HG02798 (cell line): ENCODE measurements at regions not wholly inside any gene's neighbourhood (a gene's known extent, or its start where the extent isn't known, plus 50 kb on each side); places are given as distances from the start of the nearest gene placed in this dataset.

Experiments used
- ATAC-seq: cut with Tn5 transposase; IDR thresholded peaks from one replicate; pipeline ENCODE4 v1.9.1; 2021; ENCODE audit warnings: mild to moderate bottlenecking; ENCODE audit not compliant: unreplicated experiment, poor library complexity

DNA sequence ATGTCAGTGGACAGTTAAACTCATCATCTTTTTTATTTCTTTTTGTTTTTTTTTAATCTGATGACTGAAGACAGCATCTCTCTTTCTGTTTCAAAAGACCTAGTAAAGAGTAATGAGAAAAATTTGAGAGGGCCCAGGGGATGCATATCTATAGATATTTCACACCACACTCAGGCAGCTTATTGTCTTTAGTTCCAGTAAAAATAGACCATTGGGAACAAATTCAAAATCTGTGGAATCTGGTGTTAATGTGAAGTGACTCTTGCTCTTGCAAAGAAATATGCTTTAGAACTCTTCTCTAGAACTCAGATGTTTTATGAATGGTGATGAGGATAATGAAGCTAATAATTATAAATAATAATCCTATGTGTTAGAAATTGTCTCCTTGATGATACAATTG, 214.5 kb upstream of the ATP2B1 start:
- ATAC-seq, result no peak

DNA sequence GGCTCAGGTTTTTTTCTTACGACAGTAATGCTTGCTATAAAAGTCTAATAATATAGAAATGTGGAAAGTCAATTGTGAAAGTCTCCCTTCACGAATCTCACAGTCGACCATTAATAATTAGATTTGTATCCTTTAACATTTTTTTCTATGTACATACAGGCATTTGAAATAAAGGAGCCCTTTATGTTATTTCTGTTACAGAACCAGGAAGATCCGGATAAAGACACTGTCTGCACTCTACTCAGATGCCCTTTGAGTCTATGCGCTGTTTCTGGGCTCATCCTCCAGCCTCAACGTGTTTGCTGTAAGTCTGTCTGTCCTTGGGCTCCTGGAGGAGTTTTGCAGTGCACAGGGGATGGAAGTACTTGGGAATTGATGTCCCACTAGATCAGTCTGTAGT, 212.2 kb upstream of the ATP2B1 start:
- ATAC-seq, result no peak

DNA sequence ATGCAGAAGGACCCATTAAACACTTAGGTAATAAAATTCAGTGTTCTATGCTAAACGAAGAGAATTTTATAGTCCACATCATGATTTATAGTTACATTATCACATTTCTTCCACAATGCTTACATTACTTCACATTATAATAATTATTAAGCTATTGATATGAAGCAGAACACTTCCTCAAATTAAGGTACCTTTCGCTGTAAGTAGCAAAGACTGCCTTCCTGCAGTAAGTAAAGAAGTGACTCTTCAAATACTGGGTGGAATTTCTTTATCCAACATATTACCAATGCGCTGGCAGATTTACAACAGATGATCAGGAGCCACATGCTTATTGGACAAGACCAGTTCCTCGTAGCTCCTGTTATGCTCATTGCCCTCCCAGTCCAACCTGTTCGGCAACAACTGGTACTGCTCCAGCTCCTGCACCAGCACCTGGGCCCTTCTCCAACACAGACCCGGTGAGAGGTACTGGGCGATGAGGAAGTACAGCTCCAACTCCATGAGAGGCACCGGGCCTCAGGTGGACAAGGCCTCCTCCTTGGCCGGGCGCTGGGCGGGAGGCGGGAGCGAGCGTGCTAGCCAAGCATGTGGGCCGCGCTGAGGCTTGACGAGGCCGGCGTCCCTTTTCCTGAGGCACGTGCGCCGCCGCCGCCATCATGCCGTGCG, 210.7 kb upstream of the ATP2B1 start:
- ATAC-seq, result no peak

DNA sequence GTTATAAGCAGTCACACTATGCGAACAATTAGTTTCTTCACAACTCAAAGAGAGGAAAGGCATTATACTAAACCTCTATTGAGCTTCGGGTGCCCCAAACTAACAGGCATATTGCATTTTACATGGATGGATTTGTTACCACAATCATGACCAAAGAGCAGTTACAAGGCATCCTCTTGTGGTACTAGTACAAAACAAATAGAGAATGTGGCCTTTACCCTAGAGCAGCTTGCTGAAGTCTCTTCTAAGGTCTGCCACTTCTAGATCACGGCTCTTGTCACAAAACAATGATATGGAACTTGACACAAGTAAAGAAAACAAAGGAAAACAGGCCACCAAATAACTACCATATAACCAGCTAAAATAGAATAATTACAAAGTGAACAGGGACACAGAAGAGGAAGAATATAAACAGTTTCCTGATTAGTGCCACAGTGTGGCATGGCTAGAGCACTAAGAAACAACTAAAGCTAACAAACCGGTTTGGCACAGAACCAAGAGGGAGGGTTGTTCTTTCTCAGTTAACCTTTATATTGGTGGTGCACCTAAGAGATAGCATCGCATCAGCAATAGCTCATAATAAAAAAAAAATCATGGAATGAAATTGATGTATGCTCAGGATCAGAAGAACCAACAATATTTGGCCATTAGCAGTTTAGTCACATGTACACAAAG, 209.7 kb upstream of the ATP2B1 start:
- no peak for ATAC-seq

DNA sequence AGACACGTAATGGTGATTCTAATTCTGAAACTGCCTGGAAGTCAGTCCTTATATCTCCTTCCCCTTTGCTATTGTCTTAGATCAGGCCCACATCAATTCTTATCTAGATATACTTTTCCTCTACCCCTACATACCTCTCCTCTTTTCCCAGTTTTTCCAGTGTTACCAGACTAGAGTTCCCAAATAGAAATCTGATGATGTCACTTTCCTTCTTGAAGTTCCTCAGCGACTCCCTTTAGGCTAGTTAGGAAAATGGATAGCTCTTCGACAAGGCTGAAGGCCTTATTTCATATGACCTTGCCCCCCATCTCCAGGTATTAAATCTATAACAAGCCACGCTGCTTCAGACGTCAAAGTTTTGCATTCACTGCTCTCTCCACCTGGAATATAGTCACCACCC, 201.1 kb upstream of the ATP2B1 start:
- no peak for ATAC-seq

DNA sequence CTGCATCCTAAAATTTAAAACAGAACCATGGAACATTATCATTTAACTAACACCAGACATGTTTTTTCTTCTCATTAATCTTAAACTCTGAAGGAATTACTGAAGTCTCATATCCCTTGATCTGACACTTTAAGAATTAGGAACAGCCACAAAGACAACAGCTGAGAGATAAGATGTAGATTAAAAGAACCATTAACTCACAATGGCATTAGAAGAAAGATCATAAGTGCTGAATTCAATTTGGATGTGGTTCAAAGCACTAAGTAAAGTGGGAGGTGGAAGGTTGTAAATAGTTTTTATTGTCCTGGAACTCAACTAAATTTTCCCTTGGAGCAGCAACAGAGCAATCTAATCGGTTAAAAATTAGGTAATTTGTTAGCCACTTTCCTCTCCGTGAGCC, 199.0 kb upstream of the ATP2B1 start:
- ATAC-seq, result no peak

DNA sequence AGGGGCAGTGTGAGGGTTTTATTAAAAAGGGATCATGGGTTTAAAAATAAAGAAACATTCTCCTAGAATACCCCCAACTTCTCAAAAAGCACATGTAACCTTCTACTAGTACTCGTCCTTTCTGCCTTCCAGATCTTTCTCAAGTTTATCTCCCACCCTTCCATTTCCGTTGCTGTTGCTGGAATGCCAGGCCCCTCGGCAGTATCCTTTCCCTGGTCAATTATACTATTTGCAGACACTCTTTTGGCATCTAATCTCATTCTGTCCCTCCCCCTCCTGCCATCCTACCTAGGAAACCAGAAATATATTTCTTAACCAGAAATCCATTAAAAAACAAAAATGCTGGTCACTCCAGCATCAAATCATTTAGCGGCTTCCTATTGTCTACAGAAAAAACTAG, 198.2 kb upstream of the ATP2B1 start:
- no peak for ATAC-seq

DNA sequence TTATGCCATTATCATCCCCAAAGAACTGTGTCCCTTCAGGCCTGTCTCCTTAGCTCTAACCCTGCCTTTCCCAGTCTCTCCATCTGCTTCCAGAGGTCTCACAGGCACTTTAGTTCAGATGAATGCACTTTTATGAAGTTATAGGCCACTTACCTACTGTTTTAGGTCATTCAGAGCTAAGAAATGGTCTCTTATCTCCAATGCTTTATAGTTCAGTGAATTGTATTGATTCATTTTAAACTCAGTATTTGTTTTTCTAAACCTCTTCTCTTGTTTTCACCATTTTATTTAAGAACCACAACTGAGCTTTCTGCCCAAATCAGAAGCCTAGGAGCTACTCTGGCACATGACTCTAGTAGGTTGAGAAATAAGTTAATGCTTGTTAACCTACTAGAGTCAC, 197.5 kb upstream of the ATP2B1 start:
- no peak for ATAC-seq

DNA sequence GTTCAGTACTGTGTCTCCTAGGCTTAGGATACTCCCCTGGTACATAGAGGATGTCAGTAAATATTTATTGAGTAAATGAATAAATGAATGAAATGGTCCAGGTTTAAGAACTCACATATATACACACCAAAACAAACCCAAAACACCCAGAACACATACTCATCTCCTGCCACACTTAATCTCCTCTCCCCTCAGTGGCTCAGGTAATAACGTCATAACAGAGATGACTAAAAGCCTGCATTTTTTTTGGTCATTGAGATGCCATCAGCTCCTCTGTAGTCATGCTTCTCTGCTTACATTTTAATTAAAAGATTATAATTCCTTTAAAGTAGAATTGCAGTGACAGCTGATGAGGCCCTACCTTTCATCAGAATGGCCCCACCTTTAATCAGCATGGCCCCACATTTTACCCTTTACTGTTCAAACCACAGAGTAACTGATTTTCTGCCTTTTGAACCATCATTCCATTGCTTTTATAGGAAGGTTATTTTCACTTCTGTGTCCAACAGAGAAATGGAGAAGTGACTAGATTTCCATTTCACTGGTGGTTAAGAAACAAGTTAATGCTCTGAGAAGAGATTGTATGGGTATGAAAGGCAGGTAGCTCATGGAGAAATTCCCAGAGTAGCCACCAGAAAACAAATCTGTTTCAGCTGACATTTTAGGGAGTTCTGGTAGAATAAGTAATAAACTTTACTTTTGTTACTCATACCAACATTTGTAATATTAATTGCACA, 193.4 kb upstream of the ATP2B1 start:
- no peak for ATAC-seq

DNA sequence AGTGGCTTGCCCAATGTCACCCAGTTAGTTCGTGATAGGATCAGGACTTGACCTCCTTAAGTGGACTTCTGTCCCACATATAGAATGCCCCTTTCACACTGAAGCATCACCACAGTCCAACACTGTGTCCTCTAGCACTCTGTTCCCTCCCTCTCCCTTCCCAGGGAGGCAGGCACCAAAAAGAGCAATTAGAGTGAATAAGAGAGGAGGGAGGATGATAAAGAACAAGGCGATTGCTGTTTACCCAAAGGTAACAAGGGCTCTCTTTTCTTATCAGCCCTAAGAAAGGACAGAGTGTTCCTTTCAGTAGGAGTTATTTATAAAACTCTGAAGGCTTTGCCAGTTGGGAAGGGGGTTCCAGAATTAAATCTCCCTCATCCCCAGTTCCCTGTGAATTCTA, 192.7 kb upstream of the ATP2B1 start:
- ATAC-seq, result no peak

DNA sequence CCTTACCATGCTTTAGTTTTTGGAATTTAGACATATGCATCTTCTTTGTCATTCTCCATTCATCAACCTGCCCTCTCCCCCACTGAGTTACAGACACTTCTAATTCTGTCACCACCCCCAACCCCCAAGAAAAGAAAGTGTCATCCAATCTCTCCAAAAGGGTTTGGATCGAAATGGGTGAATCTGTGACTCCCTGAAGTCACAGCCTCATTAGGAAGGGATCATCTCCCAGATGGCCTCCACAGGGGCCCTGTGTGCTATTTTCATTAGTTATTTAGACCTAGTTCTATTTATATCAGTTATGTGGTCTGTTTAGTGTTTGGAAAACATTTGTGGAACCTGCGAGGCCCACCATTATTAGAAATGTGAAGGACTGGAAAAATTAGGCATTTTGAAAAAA, 191.0 kb upstream of the ATP2B1 start:
- no peak for ATAC-seq

DNA sequence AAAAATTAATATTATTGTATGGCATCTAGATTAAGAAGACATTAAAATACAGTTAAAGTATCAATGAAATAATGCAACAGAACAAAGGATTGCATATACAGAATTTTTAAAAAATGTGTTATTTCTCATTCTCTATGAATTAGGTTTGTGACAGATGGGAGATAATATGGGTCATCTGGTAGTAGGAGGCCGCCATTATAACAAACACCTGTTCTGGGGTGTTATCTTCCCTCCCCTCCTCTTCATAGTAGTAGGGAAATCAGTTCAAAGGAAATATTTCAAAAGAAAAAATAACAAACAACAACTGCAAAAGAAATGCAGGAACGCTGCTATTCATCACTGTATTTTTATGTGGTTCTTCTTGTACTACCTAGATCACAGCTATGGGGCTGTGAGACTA, 187.0 kb upstream of the ATP2B1 start:
- ATAC-seq, result no peak

DNA sequence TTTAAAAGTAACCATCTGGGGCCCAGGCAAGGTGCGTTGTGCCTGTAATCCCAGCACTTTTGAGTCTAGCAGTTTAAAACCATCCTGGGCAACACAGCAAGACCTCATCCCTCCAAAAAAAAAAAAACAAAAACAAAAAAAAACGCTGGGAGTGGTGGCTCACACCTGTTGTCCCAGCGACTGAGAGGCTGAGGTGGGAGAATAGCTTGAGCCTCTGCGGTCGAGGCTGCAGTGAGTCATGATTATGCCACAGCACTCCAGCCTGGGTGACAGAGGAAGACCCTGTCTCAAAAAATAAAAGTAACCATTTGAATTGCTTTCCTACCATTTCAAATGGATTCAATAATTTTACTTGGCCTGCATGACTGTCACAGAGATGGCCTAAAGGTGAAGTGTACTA, 186.5 kb upstream of the ATP2B1 start:
- ATAC-seq, result no peak

DNA sequence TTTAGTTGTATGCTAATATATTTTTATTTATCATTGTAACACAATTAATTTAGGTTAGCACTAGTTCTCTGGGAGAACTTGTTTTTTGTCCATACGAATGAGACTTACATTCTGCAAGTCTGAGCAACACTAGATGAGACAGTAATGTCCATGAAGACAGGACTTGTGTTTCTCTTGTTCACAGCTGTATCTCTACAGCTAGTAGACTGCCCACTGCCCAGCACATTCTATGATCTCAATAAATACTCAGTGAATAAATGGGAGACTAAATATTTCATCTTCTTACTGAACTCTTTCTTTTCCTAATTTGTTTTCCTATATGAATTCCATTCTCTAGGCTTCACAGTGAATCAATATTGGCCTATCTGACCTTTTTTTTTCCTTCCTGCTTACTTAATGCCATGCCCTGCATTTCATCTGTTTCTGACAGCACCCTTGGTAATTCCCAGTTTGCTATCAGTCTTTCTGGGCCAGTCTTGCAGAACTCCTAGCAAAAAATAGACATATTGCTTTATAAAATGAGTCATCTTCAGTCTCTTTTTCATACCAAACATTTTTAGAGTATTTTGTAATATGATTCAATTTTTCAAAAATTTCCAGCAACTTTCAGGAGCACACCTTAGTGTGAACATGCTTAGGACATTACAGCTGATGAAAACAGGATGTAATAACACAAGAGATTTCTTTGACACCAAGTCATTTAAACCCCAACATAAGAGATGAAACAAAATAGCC, 185.5 kb upstream of the ATP2B1 start:
- no peak for ATAC-seq

DNA sequence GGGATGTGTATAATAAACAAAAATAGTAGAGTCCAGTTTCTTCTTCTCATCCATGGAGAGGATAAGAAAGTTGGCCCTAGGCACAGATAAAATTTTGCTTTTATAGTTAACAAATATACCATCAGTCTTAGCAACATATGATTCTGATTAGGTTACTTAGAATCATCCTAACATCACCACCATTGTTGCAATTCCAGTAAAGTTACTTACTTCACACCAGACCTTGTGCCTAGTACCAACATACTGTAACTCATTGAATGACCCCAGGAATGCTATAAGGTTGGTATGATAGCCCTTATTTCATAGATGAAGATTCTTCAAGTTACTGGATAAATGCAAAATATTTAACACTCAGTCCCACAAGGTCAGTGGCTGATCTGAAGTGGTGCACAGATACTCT, 183.8 kb upstream of the ATP2B1 start:
- ATAC-seq, result no peak

DNA sequence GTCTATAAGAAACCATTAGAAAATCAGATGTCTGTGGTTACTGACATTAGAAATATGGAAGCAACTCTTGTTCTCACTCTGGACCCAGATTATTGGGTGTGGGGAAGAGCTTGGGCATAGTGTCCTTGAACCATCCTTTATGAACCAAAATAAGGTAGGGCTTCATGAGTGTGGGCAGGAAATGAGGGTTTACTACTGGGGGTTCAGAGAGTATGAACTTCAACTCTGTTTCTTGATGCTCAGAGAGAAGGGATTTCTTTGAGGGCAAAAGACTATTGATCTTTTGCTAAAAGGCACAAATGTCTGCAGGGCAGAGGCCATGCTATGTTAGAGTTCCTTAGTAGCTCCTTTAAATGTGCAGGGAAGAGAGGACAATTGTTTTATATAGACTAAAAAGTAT, 183.3 kb upstream of the ATP2B1 start:
- no peak for ATAC-seq

DNA sequence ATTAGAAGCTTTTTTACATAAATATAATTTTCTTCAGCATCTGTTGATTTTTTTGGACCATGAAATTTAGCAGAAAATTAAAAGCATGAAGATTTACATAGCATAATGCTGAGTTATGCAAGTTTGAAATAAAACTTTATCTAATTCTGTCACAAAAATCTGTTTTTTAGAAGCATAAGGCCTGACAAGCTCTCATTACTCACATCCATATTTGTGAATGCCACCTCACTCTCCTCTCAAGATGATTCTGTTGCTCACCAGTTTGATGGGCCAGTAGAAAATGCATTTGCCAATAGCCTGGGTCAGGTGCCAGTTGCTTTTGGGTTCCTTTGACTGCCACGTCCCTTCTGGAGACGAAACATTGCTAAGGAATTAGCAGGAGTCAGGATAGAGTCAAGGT, 181.5 kb upstream of the ATP2B1 start:
- ATAC-seq, result no peak

DNA sequence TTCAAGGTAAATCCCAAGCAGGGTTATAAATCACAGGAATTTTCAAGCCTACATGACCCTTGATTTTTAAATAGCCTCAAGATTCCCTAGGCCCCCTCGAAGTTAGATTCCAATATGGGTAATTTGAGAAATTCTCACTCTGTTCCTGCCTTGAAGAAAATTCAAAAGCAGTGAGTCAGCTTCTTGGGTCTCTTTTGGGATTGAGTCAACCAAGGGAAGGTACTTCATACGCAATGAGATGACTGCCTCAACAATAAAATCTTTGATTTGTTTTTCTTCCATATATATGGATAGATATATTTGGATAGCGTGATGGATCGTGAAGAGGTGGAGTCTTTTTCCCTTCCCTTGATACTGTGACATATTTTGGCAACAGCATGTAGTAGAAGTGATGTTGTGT, 180.4 kb upstream of the ATP2B1 start:
- no peak for ATAC-seq

DNA sequence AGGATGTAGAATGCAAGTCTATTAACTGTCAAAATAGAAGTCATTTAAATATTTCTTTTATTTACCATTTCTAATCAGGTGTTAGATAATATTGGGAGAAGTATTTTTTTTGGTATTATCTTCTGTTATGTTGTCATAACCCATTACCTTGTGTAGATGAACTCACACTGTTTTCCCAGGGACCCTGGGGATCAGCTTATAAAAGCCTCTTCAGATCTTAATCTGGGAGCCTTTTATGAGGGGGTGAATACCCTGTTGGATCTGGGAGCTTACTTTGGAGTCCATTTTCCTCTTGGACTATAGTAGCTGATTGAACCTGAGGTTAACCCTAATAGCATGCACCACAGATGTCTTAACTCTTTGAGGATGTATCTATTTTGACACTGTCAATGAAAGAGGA, 176.3 kb upstream of the ATP2B1 start:
- ATAC-seq, result no peak

DNA sequence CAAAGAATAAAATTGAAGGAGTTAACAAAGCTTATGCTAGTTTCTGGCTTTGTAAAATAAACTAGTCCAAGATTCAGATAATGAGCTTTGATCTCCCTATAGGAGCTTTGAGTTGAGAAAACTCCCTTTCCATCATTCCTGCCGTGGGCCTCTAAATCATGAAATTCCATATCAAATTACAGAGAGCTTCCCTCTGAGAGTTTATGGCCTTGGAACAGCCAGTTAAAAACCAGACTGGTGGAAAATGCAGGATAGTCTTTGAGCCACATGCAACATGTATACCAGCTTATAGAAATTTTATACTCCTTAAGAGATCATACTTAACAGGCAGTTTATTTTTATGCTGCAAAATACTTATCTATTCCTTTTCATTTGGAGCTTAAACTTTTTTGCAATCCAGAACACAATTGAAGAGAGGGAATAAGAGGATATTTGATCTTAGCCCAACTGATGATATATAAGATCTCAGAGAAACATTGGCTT, 175.8 kb upstream of the ATP2B1 start:
- ATAC-seq, result no peak
